ENCODE measurements at regions not wholly inside any gene's neighbourhood (a gene's known extent, or its start where the extent isn't known, plus 50 kb on each side); places are given as distances from the start of the nearest gene placed in this dataset.
A peak's percentile ranks its signal among the peaks of the same experiment; 100 is the strongest.

DNA sequence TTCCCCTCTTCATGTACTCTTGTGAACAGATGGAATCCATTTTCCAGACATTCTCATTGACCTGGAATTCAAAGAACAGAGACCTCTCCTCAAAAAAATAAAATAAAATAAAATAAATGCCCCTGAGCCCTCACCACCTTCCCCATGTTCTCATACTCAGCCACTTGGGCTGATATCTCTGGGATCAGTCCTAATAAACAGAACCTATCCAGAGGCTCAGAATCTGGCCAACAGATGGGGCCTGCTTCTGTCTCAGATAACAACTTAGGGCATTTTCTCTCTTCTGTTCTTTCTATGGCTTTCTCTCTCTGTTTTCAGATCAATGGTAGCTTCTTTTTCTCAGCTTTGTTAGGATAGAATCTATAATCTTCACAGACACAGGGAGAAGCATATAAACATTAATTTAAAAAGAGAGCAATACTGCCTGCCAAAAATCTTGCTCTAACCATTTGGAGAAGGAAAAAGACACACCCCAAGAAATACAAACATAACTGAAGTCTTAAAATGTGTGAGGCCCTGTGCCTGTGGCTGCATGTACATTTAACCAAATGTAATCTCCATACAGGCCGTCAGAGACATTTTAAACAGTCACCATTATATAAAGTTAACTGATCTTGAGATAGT is 907.1 kb downstream of the FAT4 start:
- H3K4me1 Mint-ChIP-seq = no peaks in the 10 kb centered on the region

GRCh38 chr4:126223784-126224407 is 909.1 kb downstream of the FAT4 start:
- POLR2A ChIA-PET = no interaction called here
- no peaks in the 10 kb centered on the region for H3K27me3 Mint-ChIP-seq
- no peak overlapping the region for H3K27ac Mint-ChIP-seq

More for the DNA sequence above, 907.1 kb downstream of the FAT4 start:
- Histone ChIP-seq H3K36me3 (ENCODE audit: insufficient read depth, low read length) (no peaks in the 10 kb centered on the region), H3K9me3 (ENCODE audit: low read length) (no peaks in the 10 kb centered on the region), H3K27ac (ENCODE audit: low read depth, low read length) (no peak overlapping the region), H3K27me3 (ENCODE audit: insufficient read depth, low read length, poor library complexity, severe bottlenecking) (no peaks in the 10 kb centered on the region), H3K4me1 (ENCODE audit: insufficient read depth, low read length) (no peaks in the 10 kb centered on the region), H3K4me3 (ENCODE audit: low read length) (no peak overlapping the region)
- Mint-ChIP-seq H3K36me3 (no peaks in the 10 kb centered on the region), H3K27ac (peak overlapping the region in 1 of 8 donors; percentile 58), H3K27me3 (no peaks in the 10 kb centered on the region), H3K4me3 (no peak overlapping the region), H3K9me3 (peaks cover 0 to 18% (median 8%) of the 10 kb centered on the region in 5 donors)
- ChIA-PET CTCF (no interaction called here), POLR2A (no interaction called here)
- no peak for DNase-seq

DNA sequence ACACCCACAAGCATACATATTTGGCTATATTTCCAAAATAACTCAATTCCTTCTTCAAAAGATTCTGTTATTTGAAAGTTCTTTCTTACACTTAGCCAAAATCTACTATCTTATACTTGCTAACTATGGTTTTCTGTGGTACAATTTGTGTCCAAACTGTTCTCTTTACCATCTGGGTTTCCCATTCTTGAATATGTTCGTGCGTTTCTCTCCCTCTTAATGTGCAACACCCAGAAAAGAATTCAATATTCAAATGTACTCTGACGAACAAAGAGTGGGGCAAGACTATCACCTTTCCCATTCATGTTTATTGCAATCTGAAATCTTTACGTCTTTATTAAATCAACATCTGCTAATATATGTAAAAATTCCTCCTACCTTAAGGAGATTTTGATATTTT is 912.7 kb downstream of the FAT4 start:
- Mint-ChIP-seq H3K9me3 (peaks cover 0 to 38% (median 6%) of the 10 kb centered on the region in 5 donors), H3K27ac (no peak overlapping the region), H3K27me3 (no peaks in the 10 kb centered on the region), H3K36me3 (no peaks in the 10 kb centered on the region), H3K4me3 (no peak overlapping the region), H3K4me1 (no peaks in the 10 kb centered on the region)
- no peak for DNase-seq
- Histone ChIP-seq H3K36me3 (ENCODE audit: insufficient read depth, low read length) (no peaks in the 10 kb centered on the region), H3K27ac (ENCODE audit: low read depth, low read length) (no peak overlapping the region), H3K27me3 (ENCODE audit: insufficient read depth, low read length, poor library complexity, severe bottlenecking) (no peaks in the 10 kb centered on the region), H3K9me3 (ENCODE audit: low read length) (no peaks in the 10 kb centered on the region), H3K4me3 (ENCODE audit: low read length) (no peak overlapping the region), H3K4me1 (ENCODE audit: insufficient read depth, low read length) (no peaks in the 10 kb centered on the region)
- POLR2A ChIA-PET = no interaction called here
- CTCF ChIA-PET = no interaction called here

More at GRCh38 chr4:126223784-126224407, 909.1 kb downstream of the FAT4 start:
- CTCF ChIA-PET = no interaction called here
- peaks cover 0 to 11% (median 5%) of the 10 kb centered on the region in 5 donors for H3K9me3 Mint-ChIP-seq
- no peak overlapping the region for H3K4me3 Mint-ChIP-seq
- H3K36me3 Mint-ChIP-seq = no peaks in the 10 kb centered on the region
- Histone ChIP-seq H3K4me1 (ENCODE audit: insufficient read depth, low read length) (no peaks in the 10 kb centered on the region), H3K9me3 (ENCODE audit: low read length) (no peaks in the 10 kb centered on the region), H3K27me3 (ENCODE audit: insufficient read depth, low read length, poor library complexity, severe bottlenecking) (no peaks in the 10 kb centered on the region), H3K27ac (ENCODE audit: low read depth, low read length) (no peak overlapping the region), H3K4me3 (ENCODE audit: low read length) (no peak overlapping the region), H3K36me3 (ENCODE audit: insufficient read depth, low read length) (no peaks in the 10 kb centered on the region)
- H3K4me1 Mint-ChIP-seq = no peaks in the 10 kb centered on the region
- no peak for DNase-seq

DNA sequence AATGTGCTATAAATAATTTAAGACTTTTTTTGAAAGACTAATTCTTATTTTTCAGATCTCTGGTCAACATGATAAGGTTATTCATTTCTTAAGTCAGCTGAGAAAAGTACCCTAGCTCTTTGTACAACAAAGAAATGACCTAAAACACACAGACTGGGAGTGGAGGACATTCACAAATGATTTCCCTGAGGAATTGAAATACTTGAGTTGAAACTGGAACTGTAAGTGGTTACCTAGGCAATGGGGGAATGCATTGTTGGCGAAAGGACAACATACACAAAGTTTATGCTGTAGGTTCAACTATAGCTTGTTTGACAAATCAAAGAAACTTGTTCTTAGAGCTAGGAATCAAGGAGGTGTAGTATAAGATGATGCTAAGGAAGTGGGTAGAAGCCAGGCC is 915.5 kb downstream of the FAT4 start:
- POLR2A ChIA-PET = no interaction called here
- peaks cover 0 to 59% (median 13%) of the 10 kb centered on the region in 5 donors for H3K9me3 Mint-ChIP-seq
- H3K27me3 Mint-ChIP-seq = no peaks in the 10 kb centered on the region
- H3K36me3 ChIP-seq (ENCODE audit: insufficient read depth, low read length) = no peaks in the 10 kb centered on the region
- no peak overlapping the region for H3K27ac ChIP-seq (ENCODE audit: low read depth, low read length)
- H3K27me3 ChIP-seq (ENCODE audit: insufficient read depth, low read length, poor library complexity, severe bottlenecking) = no peaks in the 10 kb centered on the region
- no peaks in the 10 kb centered on the region for H3K4me1 Mint-ChIP-seq
- no peak overlapping the region for H3K4me3 Mint-ChIP-seq
- H3K4me3 ChIP-seq (ENCODE audit: low read length) = no peak overlapping the region
- H3K9me3 ChIP-seq (ENCODE audit: low read length) = no peaks in the 10 kb centered on the region
- H3K27ac Mint-ChIP-seq = no peak overlapping the region
- no peaks in the 10 kb centered on the region for H3K36me3 Mint-ChIP-seq
- CTCF ChIA-PET = no interaction called here
- no peak for DNase-seq
- no peaks in the 10 kb centered on the region for H3K4me1 ChIP-seq (ENCODE audit: insufficient read depth, low read length)

DNA sequence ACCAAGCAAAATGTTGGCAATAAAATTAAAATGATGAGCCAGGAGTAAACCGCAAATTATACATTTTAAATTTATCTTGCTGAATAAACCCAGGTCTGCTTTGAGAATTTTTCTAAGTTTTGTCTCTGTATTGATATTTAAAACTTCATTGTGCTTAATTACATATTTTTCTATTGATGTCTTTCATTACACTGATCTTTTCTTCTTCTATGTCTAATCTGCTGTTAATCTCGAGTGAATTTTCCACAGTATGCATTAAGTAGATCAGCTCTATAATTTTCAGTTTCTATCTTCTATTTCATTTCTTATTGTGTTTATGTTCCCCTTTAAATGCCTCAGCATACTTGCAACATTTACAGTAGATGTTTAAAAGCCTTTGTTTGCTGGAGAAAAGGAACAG is 918.7 kb downstream of the FAT4 start:
- CTCF ChIA-PET = no interaction called here
- Mint-ChIP-seq H3K27ac (no peak overlapping the region), H3K27me3 (no peaks in the 10 kb centered on the region), H3K36me3 (no peaks in the 10 kb centered on the region), H3K4me1 (no peaks in the 10 kb centered on the region), H3K4me3 (no peak overlapping the region), H3K9me3 (peaks cover 3 to 61% (median 18%) of the 10 kb centered on the region in 5 donors)
- Histone ChIP-seq H3K4me3 (ENCODE audit: low read length) (no peak overlapping the region), H3K4me1 (ENCODE audit: insufficient read depth, low read length) (no peaks in the 10 kb centered on the region), H3K9me3 (ENCODE audit: low read length) (no peaks in the 10 kb centered on the region), H3K36me3 (ENCODE audit: insufficient read depth, low read length) (no peaks in the 10 kb centered on the region), H3K27ac (ENCODE audit: low read depth, low read length) (no peak overlapping the region), H3K27me3 (ENCODE audit: insufficient read depth, low read length, poor library complexity, severe bottlenecking) (no peaks in the 10 kb centered on the region)
- POLR2A ChIA-PET = no interaction called here
- DNase-seq = no peak

DNA sequence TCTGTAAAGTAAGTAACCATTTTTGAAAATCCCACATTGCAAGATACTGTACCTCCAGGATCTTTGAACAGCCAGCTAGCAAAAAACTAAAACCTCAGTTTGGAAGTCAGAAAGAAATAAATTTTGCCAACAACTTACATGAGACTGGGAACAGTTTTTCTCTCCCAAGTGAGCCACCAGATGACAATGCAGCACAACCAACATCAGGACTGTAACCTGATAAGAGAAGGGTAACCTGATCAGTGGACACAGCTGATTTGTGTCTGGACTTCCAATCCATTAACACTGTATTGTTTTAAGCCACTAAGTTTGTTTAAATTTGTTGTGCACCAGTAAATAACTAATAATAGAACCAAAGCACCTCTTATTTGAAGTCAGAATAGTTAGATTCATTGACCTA is 923.3 kb downstream of the FAT4 start:
- no peaks in the 10 kb centered on the region for H3K4me1 ChIP-seq (ENCODE audit: insufficient read depth, low read length)
- H3K9me3 Mint-ChIP-seq = peaks cover 6 to 30% (median 12%) of the 10 kb centered on the region in 5 donors
- H3K27ac ChIP-seq (ENCODE audit: low read depth, low read length) = no peak overlapping the region
- no peak overlapping the region for H3K4me3 Mint-ChIP-seq
- H3K27ac Mint-ChIP-seq = no peak overlapping the region
- no peak overlapping the region for H3K4me3 ChIP-seq (ENCODE audit: low read length)
- H3K4me1 Mint-ChIP-seq = no peaks in the 10 kb centered on the region
- H3K27me3 Mint-ChIP-seq = no peaks in the 10 kb centered on the region
- ChIA-PET POLR2A (no interaction called here), CTCF (no interaction called here)
- H3K27me3 ChIP-seq (ENCODE audit: insufficient read depth, low read length, poor library complexity, severe bottlenecking) = no peaks in the 10 kb centered on the region
- H3K36me3 ChIP-seq (ENCODE audit: insufficient read depth, low read length) = no peaks in the 10 kb centered on the region
- DNase-seq = no peak
- H3K36me3 Mint-ChIP-seq = no peaks in the 10 kb centered on the region
- no peaks in the 10 kb centered on the region for H3K9me3 ChIP-seq (ENCODE audit: low read length)

GRCh38 chr4:126241634-126242033 is 926.9 kb downstream of the FAT4 start:
- H3K27me3 ChIP-seq (ENCODE audit: insufficient read depth, low read length, poor library complexity, severe bottlenecking) = no peaks in the 10 kb centered on the region
- no peak overlapping the region for H3K27ac ChIP-seq (ENCODE audit: low read depth, low read length)
- no peaks in the 10 kb centered on the region for H3K36me3 ChIP-seq (ENCODE audit: insufficient read depth, low read length)
- H3K27me3 Mint-ChIP-seq = no peaks in the 10 kb centered on the region
- peaks cover 1 to 18% (median 10%) of the 10 kb centered on the region in 5 donors for H3K9me3 Mint-ChIP-seq
- H3K4me1 Mint-ChIP-seq = no peaks in the 10 kb centered on the region
- POLR2A ChIA-PET = no interaction called here
- DNase-seq = no peak
- no peak overlapping the region for H3K27ac Mint-ChIP-seq
- H3K9me3 ChIP-seq (ENCODE audit: low read length) = peaks cover 6% of the 10 kb centered on the region
- no peaks in the 10 kb centered on the region for H3K36me3 Mint-ChIP-seq
- no peak overlapping the region for H3K4me3 ChIP-seq (ENCODE audit: low read length)
- no peaks in the 10 kb centered on the region for H3K4me1 ChIP-seq (ENCODE audit: insufficient read depth, low read length)
- H3K4me3 Mint-ChIP-seq = no peak overlapping the region
- CTCF ChIA-PET = no interaction called here

- Histone ChIP-seq H3K4me1 (ENCODE audit: insufficient read depth, low read length) (no peaks in the 10 kb centered on the region), H3K36me3 (ENCODE audit: insufficient read depth, low read length) (no peaks in the 10 kb centered on the region), H3K9me3 (ENCODE audit: low read length) (peaks cover 6% of the 10 kb centered on the region), H3K4me3 (ENCODE audit: low read length) (no peak overlapping the region), H3K27ac (ENCODE audit: low read depth, low read length) (no peak overlapping the region), H3K27me3 (ENCODE audit: insufficient read depth, low read length, poor library complexity, severe bottlenecking) (no peaks in the 10 kb centered on the region)
- H3K27me3 Mint-ChIP-seq = no peaks in the 10 kb centered on the region
- H3K4me3 Mint-ChIP-seq = no peak overlapping the region
- H3K9me3 Mint-ChIP-seq = peaks cover 1 to 17% (median 9%) of the 10 kb centered on the region in 5 donors
- ChIA-PET POLR2A (no interaction called here), CTCF (no interaction called here)
- H3K4me1 Mint-ChIP-seq = no peaks in the 10 kb centered on the region
- H3K36me3 Mint-ChIP-seq = no peaks in the 10 kb centered on the region
- DNase-seq = no peak
- no peak overlapping the region for H3K27ac Mint-ChIP-seq
Observed at GRCh38 chr4:126242679-126243390, 928.1 kb downstream of the FAT4 start.
